ENCODE measurements at regions not wholly inside any gene's neighbourhood (a gene's known extent, or its start where the extent isn't known, plus 50 kb on each side); places are given as distances from the start of the nearest gene placed in this dataset.
"Not testable (repeated sequence)": the region's sequence is repeated elsewhere in the genome, so short reads cannot be mapped to it uniquely, and the experiment has no call there.

GRCh38 chr5:60487885-60488442 is 212.0 kb downstream of the DEPDC1B start:
- peak; percentile 77 for DNase-seq

- peak; percentile 17 for DNase-seq
Measured at GRCh38 chr5:60487476-60487875, 212.5 kb downstream of the DEPDC1B start.

- DNase-seq, result no peak
Measured at GRCh38 chr5:60485361-60485760, 214.6 kb downstream of the DEPDC1B start.

GRCh38 chr5:60483050-60483449 is 216.9 kb downstream of the DEPDC1B start:
- no peak for DNase-seq

- no peak for DNase-seq
Measured at GRCh38 chr5:60482301-60482700, 217.7 kb downstream of the DEPDC1B start.

GRCh38 chr5:60479542-60479941 is 220.4 kb downstream of the DEPDC1B start:
- DNase-seq, result no peak

- no peak for DNase-seq
Measured at GRCh38 chr5:60477849-60478248, 222.1 kb downstream of the DEPDC1B start.

GRCh38 chr5:60473654-60474053 is 226.3 kb downstream of the DEPDC1B start:
- no peak for DNase-seq

- DNase-seq, result not testable (repeated sequence)
Measured at GRCh38 chr5:60473027-60473426, 226.9 kb downstream of the DEPDC1B start.

GRCh38 chr5:60470881-60471280 is 229.1 kb downstream of the DEPDC1B start:
- no peak for DNase-seq

- DNase-seq, result no peak
Measured at GRCh38 chr5:60469286-60469685, 230.7 kb downstream of the DEPDC1B start.

- DNase-seq, result no peak
Measured at GRCh38 chr5:60463179-60463868, 236.6 kb downstream of the DEPDC1B start.

- DNase-seq, result no peak
Measured at GRCh38 chr5:60458666-60459065, 241.3 kb downstream of the DEPDC1B start.

- DNase-seq, result no peak
Measured at GRCh38 chr5:60457233-60457632, 242.7 kb downstream of the DEPDC1B start.

- DNase-seq, result no peak
Measured at GRCh38 chr5:60455589-60455988, 244.4 kb downstream of the DEPDC1B start.

GRCh38 chr5:60454277-60454676 is 245.7 kb downstream of the DEPDC1B start:
- not testable (repeated sequence) for DNase-seq

- peak; percentile 28 for DNase-seq
Measured at GRCh38 chr5:60453186-60453976, 246.6 kb downstream of the DEPDC1B start.

- DNase-seq, result no peak
Measured at GRCh38 chr5:60448600-60448999, 251.4 kb downstream of the DEPDC1B start.

GRCh38 chr5:60447488-60447920 is 252.5 kb downstream of the DEPDC1B start:
- no peak for DNase-seq

GRCh38 chr5:60446917-60447316 is 253.0 kb downstream of the DEPDC1B start:
- DNase-seq, result no peak

- no peak for DNase-seq
Measured at GRCh38 chr5:60445921-60446320, 254.0 kb downstream of the DEPDC1B start.

- no peak for DNase-seq
Measured at GRCh38 chr5:60445427-60445826, 254.5 kb downstream of the DEPDC1B start.

GRCh38 chr5:60444661-60445360 is 255.2 kb downstream of the DEPDC1B start:
- DNase-seq, result peak; percentile 52
